GM12875 (cell line): ENCODE measurements at regions not wholly inside any gene's neighbourhood (a gene's known extent, or its start where the extent isn't known, plus 50 kb on each side); places are given as distances from the start of the nearest gene placed in this dataset.

Source experiments
- H3K4me3 ChIP-seq: one replicate; pipeline ENCODE4 v1.5.1; 2011; ENCODE audit warnings: low read depth, low read length, control low read depth
- TF ChIP-seq, protein P1 (sequence below): IDR thresholded peaks from 2 replicates; pipeline ENCODE4 v1.5.1; 2011; ENCODE audit warnings: low read depth, mild to moderate bottlenecking, control low read depth, inconsistent platforms, low read length, moderate library complexity, borderline replicate concordance; ENCODE audit not compliant: insufficient read depth

DNA sequence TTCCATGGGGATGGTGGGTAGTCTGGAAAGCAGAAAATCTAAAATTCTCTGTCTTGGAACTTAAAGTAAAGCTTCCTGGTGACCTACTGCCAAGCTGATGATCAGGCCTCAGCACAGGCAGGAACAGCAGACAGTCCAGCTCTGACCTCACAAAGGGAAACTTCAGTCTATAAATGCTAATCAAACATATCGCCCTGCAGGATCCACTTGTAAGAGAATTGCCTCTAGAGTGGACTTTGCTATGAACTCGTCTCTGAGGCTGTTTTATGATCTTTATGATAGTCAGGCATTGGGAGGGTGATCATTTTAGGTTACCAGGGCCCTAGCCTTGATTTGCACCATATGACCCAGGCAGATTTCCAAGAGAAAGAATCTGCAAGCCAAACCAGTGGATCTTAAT lies 67.6 kb upstream of the SELENOP start:
- TF ChIP-seq, protein P1, sequence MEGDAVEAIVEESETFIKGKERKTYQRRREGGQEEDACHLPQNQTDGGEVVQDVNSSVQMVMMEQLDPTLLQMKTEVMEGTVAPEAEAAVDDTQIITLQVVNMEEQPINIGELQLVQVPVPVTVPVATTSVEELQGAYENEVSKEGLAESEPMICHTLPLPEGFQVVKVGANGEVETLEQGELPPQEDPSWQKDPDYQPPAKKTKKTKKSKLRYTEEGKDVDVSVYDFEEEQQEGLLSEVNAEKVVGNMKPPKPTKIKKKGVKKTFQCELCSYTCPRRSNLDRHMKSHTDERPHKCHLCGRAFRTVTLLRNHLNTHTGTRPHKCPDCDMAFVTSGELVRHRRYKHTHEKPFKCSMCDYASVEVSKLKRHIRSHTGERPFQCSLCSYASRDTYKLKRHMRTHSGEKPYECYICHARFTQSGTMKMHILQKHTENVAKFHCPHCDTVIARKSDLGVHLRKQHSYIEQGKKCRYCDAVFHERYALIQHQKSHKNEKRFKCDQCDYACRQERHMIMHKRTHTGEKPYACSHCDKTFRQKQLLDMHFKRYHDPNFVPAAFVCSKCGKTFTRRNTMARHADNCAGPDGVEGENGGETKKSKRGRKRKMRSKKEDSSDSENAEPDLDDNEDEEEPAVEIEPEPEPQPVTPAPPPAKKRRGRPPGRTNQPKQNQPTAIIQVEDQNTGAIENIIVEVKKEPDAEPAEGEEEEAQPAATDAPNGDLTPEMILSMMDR, result no peak
- H3K4me3 ChIP-seq, result no peak overlapping the region

DNA sequence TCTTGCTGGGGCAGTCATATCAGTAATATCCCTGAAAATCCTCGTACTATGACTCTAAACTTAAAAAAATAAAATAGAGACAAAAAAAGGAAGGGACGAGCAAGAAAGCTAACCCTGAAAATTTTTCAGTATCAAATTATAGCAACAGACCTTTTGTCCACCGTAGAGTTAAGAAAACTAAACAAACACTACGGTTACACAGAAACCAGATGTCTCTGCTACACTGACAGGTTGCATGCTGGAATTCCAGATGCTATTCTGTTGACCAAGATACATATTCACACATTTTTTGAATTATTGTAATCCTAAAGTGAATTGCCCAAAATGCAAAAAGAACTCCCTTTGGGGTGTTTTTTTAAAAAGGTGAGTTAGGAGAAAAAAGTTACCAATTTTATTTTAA lies 66.9 kb upstream of the SELENOP start:
- TF ChIP-seq, protein P1, result no peak
- H3K4me3 ChIP-seq, result no peak overlapping the region

DNA sequence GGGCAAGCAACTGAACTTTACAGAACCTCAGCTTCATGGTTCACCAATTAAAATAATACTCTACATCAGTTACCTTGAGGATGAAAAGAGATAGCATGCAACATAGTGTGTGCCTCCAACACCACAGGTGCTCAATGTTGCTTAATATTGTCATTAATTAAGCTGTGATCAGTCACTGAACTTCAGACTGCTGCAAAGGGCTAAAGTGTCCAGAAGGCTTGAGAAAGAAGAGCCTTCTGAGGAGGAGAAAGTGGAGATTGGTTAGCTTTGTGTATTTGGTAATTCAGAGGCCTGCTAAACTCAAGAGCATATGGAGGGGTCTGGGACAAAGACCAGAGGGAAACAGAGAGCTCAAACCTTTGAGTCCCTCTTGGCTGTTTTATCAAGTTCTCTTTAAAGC lies 66.3 kb upstream of the SELENOP start:
- H3K4me3 ChIP-seq, result no peak overlapping the region
- TF ChIP-seq, protein P1, result no peak

DNA sequence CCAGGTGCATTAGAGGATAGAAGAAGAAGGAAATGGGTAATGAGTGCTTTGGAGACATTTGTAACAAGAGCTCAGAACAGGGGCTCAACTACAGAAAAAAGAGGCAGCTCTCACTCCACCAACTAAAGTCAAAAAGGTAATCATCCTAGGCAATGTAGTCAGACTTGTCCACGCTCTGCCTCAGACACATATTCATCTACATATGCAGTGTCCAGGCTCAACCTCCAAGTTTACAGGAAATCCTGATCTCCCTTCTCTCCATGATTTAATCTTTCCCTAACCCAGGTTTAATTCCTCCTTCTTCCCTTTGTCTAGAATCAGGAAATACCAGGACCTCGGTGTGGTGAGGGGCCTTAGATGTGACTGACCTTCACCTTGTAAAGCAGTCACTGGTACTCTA lies 65.7 kb upstream of the SELENOP start:
- TF ChIP-seq, protein P1, result no peak

DNA sequence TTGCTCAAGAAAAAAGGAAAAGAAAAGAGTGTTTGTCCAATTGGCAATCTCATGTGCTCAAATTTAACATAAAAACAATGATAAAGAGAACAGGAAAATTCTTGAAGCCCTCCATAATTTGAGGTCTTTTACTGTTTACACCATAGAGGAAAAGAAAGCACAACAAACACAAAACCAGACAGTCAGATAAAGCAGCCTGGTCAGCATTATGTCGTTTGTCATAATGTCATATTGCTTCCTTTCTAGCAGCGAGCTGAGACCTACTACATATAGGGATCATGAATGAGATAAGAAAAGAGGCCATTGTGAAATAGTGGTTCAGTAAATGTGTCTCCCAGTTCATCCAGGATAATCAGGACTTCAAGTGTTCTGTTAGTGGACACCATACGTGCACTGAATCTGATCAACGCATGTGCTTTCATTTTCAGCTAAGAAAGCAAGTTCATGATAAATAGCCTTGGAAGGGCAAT lies 64.7 kb upstream of the SELENOP start:
- no peak overlapping the region for H3K4me3 ChIP-seq
- TF ChIP-seq, protein P1, result no peak

More for the DNA sequence above, 65.7 kb upstream of the SELENOP start:
- no peak overlapping the region for H3K4me3 ChIP-seq

DNA sequence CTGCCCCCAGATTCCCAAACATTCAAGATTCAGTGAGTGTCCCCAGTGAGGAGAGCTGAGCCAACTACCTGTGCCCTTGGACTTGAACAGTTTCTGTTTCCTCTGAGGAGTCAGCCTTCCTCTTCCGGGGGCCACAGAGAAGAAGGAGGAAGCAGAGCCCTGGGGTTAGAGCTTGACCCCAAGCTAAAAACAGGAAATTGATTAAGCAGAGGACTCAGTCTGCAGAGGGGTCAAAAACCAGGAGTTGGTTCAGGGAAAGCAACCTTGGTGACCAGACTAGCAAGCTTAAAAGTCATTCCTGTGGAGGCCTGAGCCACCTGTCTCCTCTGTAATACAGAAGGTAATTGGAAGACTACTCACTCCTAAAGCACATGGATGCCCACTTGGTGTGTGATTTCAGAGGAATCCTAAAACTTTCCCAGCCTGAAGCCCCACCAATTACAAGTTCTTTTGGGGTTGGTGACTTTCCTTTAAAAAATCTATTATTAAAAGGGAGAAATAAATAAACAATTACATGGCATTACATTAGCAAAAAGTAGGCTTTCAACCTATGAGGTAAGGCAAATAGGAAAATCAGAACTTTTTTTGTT lies 64.2 kb upstream of the SELENOP start:
- TF ChIP-seq, protein P1, result no peak
- no peak overlapping the region for H3K4me3 ChIP-seq

DNA sequence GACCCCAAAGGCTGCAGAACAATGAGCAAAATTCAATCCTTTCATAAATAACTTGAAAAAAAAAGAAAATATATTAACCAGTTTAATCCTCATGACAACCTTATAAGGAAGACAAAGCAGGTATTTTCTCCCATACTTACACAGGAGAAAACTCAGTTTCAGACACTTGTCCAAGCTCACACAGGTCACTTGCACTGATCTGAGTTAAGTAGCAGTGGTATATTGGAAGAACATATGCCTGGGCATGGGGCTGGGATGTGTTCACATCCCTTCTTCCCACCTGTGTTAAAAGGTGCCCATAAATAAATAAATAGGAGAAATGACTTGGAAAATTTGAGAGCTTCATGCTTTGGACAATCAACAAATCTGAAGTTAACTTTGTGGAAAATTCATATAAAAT lies 63.5 kb upstream of the SELENOP start:
- H3K4me3 ChIP-seq, result no peak overlapping the region
- TF ChIP-seq, protein P1, result no peak
